Loucy (cell line): ENCODE measurements at regions not wholly inside any gene's neighbourhood (a gene's known extent, or its start where the extent isn't known, plus 50 kb on each side); places are given as distances from the start of the nearest gene placed in this dataset.

Experiments used
- H2AFZ ChIP-seq: fragments of 200-600 bp; sonication (generic); 2 replicates; pipeline ENCODE4 v1.6.0; 2016; ENCODE audit warnings: antibody characterized with exemption, mild to moderate bottlenecking, low read length, moderate library complexity
- H3F3A ChIP-seq: fragments of 200-600 bp; 2 replicates; pipeline ENCODE4 v1.6.0; 2016; ENCODE audit warnings: antibody characterized with exemption, low read depth, mild to moderate bottlenecking
- H3K27me3 ChIP-seq: fragments of 200-600 bp; sonication (generic); 2 replicates; pipeline ENCODE4 v1.6.1; 2014; ENCODE audit warnings: low read length, mild to moderate bottlenecking; ENCODE audit not compliant: insufficient read depth, poor library complexity, severe bottlenecking
- H3K36me3 ChIP-seq: fragments of 200-600 bp; sonication (generic); 2 replicates; pipeline ENCODE4 v1.6.1; 2016; ENCODE audit warnings: low read length; ENCODE audit not compliant: insufficient read depth
- H3K4me1 ChIP-seq: fragments of 200-600 bp; sonication (generic); 2 replicates; pipeline ENCODE4 v1.5.1; 2014; ENCODE audit warnings: low read length, mild to moderate bottlenecking; ENCODE audit not compliant: insufficient read depth, poor library complexity, severe bottlenecking
- H3K4me2 ChIP-seq: fragments of 200-600 bp; sonication (generic); 2 replicates; pipeline ENCODE4 v1.6.0; 2014; ENCODE audit warnings: antibody characterized with exemption, low read length, low read depth, mild to moderate bottlenecking; ENCODE audit not compliant: poor library complexity, severe bottlenecking
- H3K4me3 ChIP-seq: fragments of 200-600 bp; sonication (generic); 2 replicates; pipeline ENCODE4 v1.5.1; 2014; ENCODE audit warnings: low read length, mild to moderate bottlenecking, mixed read lengths; ENCODE audit not compliant: poor library complexity, severe bottlenecking
- H3K79me2 ChIP-seq: fragments of 200-600 bp; sonication (generic); 2 replicates; pipeline ENCODE4 v1.6.1; 2014; ENCODE audit warnings: low read length; ENCODE audit not compliant: insufficient read depth
- H3K9ac ChIP-seq: fragments of 200-600 bp; sonication (generic); 2 replicates; pipeline ENCODE4 v1.6.0; 2014; ENCODE audit warnings: mild to moderate bottlenecking, low read depth, low read length, moderate library complexity; ENCODE audit not compliant: poor library complexity, severe bottlenecking
- H3K9me2 ChIP-seq: fragments of 200-600 bp; sonication (generic); replicated peaks from 2 replicates; pipeline ENCODE4 v1.6.1; 2016; ENCODE audit warnings: low read depth, low read length, mixed read lengths
- H3K9me3 ChIP-seq: fragments of 200-600 bp; sonication (generic); 2 replicates; pipeline ENCODE4 v1.6.1; 2014; ENCODE audit warnings: mild to moderate bottlenecking, antibody characterized with exemption, low read length, low read depth; ENCODE audit not compliant: insufficient read depth
- H4K20me1 ChIP-seq: fragments of 200-600 bp; sonication (generic); 2 replicates; pipeline ENCODE4 v1.6.0; 2014; ENCODE audit warnings: antibody characterized with exemption, low read length, mild to moderate bottlenecking; ENCODE audit not compliant: insufficient read depth, poor library complexity, severe bottlenecking
- CTCF ChIP-seq: fragments of 200-600 bp; sonication (generic); conservative IDR thresholded peaks from 2 replicates; pipeline ENCODE4 v1.5.1; 2014; ENCODE audit warnings: mild to moderate bottlenecking, antibody characterized with exemption, low read length
- EZH2phosphoT487 ChIP-seq: fragments of 200-600 bp; IDR thresholded peaks from 2 replicates; pipeline ENCODE4 v1.6.1; 2018; ENCODE audit warnings: antibody characterized with exemption, mild to moderate bottlenecking, moderate library complexity, borderline replicate concordance

- no peaks in the 10 kb centered on the region for H3F3A ChIP-seq
- no peak overlapping the region for H3K4me2 ChIP-seq
- H3K27me3 ChIP-seq = no peaks in the 10 kb centered on the region
- H3K9ac ChIP-seq = no peak overlapping the region
- no peak overlapping the region for H2AFZ ChIP-seq
- H4K20me1 ChIP-seq = no peaks in the 10 kb centered on the region
- H3K79me2 ChIP-seq = no peaks in the 10 kb centered on the region
- no peak for TF ChIP-seq CTCF
- TF ChIP-seq EZH2phosphoT487 = no peak
- H3K4me3 ChIP-seq = no peak overlapping the region
- no peaks in the 10 kb centered on the region for H3K4me1 ChIP-seq
- H3K9me2 ChIP-seq = no peaks in the 10 kb centered on the region
- no peaks in the 10 kb centered on the region; the same call in 1 of the 2 replicates for H3K9me3 ChIP-seq
- H3K36me3 ChIP-seq = no peaks in the 10 kb centered on the region
Observed at GRCh38 chr14:104252256-104253215, 114.1 kb downstream of the KIF26A start.

GRCh38 chr14:104253223-104253822 lies 114.9 kb downstream of the KIF26A start:
- Histone ChIP-seq H3K27me3 (no peaks in the 10 kb centered on the region), H3K4me2 (no peak overlapping the region), H3K9me2 (no peaks in the 10 kb centered on the region), H3K4me3 (no peak overlapping the region), H3F3A (no peaks in the 10 kb centered on the region), H3K9me3 (no peaks in the 10 kb centered on the region; the same call in 1 of the 2 replicates), H3K9ac (no peak overlapping the region), H3K79me2 (no peaks in the 10 kb centered on the region), H2AFZ (no peak overlapping the region), H3K36me3 (no peaks in the 10 kb centered on the region), H3K4me1 (no peaks in the 10 kb centered on the region), H4K20me1 (no peaks in the 10 kb centered on the region)
- TF ChIP-seq EZH2phosphoT487 (no peak), CTCF (no peak)

GRCh38 chr14:104253901-104254353 lies 115.5 kb downstream of the KIF26A start:
- Histone ChIP-seq H3K4me1 (no peaks in the 10 kb centered on the region), H3F3A (no peaks in the 10 kb centered on the region), H3K4me3 (no peak overlapping the region), H3K9me2 (no peaks in the 10 kb centered on the region), H3K9ac (no peak overlapping the region), H3K36me3 (no peaks in the 10 kb centered on the region), H3K27me3 (no peaks in the 10 kb centered on the region), H3K9me3 (no peaks in the 10 kb centered on the region; the same call in 1 of the 2 replicates), H3K4me2 (no peak overlapping the region), H3K79me2 (no peaks in the 10 kb centered on the region), H4K20me1 (no peaks in the 10 kb centered on the region), H2AFZ (no peak overlapping the region)
- TF ChIP-seq CTCF = no peak
